ENCODE measurements at regions not wholly inside any gene's neighbourhood (a gene's known extent, or its start where the extent isn't known, plus 50 kb on each side); places are given as distances from the start of the nearest gene placed in this dataset.

DNA sequence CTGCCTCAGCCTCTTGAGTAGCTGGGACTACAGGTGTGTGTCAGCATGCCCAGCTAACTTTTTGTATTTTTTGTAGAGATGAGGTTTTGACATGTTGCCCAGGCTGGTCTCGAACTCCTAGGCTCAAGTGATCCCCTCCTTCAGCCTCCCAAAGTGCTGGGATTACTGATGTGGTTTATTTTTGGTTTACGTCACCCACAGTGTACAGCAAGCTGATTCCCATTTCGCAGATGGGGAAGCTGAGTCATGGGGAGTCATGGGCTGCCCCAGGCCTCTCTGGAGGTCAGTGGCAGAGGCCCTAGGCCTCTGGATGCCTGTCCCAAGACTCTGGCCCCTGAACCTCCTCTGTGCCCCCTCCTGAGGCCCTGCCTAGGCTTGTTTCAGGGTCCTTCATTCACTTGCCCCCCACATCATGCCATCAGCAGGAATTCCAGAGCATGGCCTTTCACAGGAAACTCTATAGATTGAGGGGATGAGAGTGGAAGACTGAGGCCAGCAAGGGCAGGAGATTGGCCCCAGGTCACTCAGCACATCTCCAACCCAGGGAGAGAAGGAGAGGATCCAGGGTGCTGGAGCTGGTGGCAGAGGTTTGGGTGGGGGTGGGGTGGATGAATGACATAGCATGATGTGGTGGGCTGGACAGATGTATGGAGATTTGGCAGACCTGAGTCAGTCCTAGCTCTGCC is 266.0 kb downstream of the PTPRU start:
- no peak for DNase-seq

DNA sequence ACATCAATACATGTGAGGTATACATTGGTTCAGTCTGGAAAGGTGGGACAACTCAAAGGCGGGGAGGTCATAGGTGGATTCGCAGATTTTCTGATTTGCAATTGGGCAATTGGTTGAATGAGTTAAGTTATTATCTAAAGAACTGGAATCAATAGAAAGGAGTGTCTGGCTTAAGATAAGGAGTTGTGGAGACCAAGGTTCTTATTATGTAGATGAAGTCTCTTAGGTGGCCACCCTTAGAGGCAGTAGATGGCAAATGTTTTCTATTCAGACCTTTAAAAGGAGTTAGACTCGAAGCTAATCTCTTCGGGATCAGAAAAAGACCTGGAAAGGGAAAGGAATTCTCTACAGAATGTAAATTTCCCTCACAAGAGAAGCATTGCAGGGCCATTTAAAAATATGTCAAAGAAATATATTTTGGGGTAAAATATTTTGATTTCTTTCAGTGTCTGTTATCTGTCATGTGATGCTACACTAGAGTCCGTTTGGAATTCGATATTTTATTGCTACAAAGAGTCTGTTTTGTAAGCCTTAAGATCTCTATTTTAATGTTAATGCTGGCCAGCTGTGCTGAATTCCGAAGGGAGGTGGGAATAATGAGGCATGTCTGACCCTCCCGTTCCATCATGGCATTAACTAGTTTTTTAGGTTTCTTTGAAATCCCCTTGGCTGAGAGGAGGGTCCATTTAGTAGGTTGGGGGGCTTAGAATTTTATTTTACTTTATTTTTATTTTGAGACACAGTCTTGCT is 265.1 kb downstream of the PTPRU start:
- no peak for DNase-seq

DNA sequence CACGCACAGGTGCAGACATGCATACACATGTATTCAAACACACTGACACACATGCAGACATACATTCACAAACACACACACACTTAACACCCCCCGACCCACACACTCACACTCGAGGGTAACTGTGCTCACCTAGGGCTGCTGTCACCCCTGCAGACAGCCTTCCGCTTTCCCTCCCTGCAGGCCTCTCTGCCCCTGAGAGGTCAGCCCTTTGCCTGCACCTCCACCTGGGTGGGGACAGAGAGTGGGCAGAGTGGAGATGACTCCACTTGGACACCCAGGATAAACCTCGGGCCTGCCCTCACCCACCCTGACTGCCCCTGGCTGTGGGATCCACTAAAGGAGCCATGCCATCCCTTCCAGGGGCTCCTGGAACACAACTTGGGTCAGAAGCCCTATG is 264.3 kb downstream of the PTPRU start:
- no peak for DNase-seq

DNA sequence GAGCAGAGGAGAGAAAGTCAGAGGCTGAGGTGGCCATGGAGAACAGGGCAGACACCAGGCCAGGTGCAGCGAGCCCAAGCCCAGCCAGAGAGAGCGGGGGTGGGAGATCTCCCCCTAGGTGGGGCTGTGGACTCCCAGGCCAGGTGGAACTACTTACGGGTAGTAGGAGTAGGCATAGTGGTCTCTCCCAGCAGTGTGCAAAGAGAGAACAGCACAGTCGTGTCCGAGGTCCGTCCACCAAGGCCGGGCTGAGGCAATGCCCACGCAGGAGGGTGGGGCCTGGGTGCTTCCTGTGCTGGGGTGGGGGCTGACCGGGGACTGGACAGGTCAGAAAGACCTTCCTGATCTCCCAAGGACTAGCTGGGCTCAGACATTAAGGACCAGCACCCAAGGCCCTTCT is 263.7 kb downstream of the PTPRU start:
- no peak for DNase-seq

DNA sequence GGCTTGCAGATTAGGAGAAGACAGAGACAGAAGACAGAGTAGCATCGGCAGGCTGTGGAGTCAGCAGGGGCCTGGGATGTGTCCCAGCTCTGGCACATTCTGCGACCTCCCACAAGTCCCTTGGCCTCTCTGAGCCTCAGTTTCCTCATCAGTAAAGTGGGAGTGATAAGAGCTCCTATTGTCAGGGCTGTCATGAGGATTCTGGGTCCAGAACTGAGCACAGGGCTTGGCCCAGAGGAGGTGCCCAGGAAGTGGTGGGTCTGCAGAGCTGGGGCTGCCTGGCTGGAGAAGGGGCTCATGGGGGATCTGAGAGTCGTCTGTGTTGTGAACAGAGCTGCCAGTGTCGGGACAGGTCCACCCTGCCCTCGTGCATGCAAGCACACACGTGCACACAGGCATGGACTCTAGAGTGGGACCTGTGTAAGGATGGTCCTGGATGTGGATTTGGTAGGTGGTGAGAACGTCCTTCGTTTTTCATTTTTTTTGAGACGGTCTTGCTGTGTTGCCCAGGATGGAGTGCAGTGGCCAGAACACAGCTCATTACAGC is 262.9 kb downstream of the PTPRU start:
- DNase-seq, result no peak

DNA sequence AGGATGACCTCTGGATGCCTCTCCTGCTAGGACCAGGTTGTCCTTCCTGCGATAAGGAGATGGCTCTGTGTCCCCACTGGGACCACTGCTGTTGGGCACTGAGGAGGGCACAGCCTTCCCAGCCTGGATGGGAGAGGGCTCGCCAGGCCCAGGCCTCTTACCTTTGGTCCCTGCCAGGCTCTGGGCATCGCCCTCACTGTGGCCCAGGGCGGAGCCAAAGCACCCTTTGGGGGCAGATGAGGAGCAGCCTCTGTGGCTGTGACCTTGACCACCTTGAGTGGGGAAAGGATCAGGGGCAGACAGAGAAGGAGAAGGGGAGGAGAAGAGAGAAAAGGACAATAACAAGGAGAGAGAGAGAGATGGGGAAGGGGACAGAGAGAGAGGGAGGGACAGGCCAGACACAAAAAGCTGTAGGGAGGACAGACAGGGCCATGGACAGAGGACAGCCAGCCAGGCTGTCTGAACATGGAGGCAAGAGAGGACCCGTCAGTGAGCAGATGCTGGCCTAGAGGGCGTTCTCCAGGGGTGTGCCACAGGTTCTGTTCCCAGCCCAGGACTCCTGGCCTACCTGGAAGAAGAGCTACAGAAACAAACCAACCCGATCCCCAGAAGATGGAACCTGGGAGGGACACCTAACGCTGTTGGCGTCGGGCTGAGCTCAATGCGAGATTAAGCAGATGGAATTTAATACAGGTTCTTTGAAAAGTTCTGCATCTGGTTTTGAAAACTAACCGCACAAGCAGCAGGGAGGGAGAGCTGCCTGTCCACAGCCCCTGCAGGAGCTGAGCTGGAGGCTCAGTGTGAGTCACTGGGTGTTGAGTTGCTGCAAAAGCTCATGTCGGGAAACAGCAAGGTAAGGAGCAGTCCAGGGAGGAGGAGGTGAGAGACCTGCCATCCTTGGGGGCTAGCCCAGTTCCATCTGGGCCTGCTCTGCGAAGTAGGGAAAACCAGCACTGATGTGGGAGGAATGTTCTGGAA is 262.1 kb downstream of the PTPRU start:
- no peak for DNase-seq

DNA sequence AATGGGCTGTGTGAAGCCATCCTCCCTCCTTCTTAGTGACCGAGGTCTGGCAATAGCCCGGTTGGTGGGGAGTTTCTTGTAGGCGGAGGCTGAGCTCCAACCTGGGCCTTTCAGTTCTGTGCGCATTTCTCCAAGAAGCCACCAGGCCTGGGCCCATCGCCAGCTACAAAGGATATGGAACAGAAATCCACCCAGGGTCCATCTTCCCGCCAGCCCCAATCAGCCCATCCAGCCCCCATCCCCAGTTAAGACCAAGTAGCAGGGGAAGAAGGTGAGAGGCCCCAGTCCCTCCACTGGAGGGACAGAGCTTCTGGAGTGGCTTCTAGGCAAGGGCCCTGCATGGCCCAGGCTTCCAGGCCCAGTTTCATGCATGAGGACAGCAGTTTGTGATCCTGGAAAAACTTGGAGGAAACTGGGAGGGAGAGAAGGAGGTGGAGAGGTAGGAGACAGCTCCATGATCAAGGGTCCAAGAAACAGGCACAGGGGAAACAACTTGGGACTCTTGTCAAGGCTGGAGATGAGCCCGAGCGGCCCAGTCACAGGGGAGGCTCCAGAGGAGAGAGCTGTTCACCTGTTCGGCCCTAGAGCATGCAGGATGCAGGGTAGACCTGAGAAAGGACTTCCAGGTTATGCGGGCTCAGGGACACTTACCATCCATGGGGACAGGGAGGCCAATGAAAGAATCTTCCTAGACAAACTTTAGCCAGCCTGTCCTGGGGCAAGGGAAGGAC is 261.2 kb downstream of the PTPRU start:
- no peak for DNase-seq

DNA sequence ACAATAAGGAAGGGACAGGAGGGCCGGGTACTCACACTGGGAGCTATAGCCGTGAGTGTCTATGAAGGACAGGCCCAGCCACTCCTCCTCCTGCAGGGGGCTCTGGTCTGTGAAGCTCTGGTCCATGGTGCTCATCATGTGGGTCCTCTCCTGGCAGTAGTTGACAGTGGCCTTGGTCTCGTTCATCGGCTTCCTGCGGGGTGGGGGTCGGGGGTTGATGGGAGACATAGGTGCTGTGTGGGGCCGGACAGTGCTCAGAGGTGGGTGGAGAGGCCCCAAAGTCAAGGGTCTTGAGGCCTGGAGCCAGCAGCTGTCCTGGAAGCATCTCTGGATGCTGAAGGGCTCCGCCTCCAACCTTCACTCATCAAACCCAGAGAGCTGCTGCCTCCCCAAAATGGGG is 260.4 kb downstream of the PTPRU start:
- DNase-seq, result no peak

DNA sequence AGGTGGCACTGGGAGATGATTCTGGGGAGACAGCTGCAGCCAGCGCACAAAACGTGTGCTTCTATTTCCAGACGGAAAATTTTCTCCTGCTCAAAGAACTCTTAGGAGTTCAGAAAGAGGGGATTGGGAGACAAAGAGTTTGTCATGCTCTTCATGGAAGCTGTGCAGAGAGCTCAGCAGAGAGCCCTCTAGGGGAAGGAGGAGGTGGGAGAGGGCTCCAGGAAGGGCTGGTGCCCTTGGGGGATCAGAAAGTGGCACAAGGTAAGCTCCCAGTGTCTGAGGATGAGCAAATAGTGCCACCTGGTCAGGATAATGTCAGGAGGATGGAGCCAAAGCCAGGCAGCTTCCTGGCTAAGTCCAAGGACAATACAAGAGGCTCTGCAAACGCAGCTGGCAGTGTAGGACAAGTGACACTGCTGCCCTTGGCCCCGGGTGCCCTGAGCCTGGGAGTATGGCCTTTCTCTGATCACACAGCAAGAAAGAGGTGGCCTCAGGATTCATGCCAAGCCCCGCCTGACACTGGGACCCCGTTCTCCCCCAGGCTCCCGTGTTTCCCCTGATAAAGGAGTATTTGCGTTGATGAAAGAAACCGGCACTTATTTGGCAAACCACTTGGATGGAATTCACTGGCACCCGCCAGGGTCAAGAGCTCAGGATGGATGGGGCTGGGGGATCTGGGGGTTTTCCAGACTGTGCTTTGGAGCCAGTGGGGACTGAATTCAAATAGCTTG is 254.0 kb downstream of the PTPRU start:
- no peak for DNase-seq

DNA sequence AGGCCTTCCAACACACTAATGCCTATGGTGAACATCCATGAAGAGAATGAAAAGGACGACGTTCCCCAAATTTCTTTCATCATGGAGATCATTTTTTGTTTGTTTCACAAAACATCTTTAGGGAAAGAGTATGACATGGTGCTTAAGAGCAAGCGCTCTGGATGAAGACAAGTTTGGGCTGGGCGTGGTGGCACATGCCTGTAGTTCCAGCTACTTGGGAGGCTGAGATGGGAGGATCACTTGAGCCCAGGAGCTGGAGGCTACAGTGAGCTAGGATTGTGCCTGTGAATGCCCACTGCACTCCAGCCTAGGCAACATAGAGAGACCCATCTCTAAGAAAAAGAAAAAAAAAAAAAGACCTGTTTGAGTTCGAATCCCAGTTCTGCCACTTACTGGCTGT is 253.1 kb downstream of the PTPRU start:
- no peak for DNase-seq

DNA sequence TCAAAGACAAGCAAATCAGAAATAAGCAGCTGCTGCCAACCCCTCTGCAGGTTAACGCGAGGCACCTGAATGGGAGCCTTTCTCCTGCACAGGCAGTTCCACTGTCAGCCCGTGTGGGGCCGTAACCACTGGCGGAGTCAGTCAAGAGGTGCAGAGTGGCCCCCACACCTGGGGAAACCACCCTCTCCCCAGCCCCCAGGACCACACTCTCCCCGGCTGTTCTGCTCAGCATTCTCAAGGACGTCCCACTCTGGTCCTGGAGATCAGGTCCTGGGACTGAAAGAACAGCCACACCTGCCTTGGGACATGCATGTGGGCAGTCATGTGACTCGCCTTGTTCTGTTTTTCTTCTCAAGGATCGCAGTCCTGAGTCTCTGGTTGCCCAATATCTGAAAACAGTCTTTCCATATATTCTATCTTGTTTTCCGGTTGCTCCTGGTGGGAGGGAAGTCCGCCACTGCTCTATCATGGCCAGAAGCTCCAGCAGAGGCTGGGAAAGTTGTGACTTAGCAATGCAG is 252.5 kb downstream of the PTPRU start:
- DNase-seq, result no peak

DNA sequence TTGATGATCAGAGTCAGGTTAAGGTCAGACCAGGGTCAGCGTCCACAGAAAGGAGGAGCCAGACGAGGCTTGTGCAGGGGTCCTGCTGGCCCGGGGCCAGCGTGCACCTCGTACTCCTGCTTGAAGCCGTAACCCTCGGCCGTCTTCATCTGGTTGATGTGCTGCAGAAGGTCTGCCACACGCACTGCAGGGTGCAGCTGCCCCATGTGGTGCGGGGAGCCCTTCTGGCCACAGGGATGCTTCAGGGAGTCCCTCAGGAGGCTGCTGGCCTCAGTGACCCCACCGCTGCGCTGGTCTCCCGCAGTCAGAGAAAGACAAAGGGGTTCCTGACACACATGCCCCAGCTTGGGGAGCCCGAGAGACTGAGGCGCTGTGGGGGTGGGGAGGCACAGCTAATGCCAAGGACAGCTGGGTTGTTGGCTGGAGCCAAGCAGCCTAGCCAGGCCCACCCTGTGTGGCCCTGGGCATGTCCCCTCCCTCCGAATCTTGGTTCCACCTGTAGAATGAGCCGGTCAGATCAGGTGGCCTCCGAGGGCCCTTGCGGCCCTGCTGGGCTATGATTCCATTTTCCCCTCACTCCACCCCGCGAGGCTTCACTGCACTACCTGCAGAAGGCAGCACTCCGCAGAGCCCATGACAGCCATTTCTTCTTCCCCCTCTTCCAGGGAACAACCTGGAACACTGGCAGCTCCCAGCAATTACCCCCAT is 251.9 kb downstream of the PTPRU start:
- no peak for DNase-seq

DNA sequence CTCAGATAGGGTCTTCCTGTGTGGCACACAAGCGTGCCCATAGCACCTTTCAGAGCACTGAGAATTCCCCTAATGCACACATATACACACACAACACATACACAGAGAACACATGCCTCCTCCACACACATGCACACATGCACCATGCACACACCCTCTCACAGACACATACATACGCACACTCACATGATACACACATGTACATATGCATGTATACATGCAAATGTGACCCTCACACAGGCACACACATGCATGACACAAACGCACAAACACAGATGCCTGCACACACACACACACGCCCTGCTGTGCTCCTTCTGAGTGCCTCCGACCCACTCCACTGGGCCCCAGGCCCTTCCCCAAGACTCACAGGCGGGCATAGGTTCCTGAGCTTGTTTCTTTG is 251.0 kb downstream of the PTPRU start:
- DNase-seq, result no peak

DNA sequence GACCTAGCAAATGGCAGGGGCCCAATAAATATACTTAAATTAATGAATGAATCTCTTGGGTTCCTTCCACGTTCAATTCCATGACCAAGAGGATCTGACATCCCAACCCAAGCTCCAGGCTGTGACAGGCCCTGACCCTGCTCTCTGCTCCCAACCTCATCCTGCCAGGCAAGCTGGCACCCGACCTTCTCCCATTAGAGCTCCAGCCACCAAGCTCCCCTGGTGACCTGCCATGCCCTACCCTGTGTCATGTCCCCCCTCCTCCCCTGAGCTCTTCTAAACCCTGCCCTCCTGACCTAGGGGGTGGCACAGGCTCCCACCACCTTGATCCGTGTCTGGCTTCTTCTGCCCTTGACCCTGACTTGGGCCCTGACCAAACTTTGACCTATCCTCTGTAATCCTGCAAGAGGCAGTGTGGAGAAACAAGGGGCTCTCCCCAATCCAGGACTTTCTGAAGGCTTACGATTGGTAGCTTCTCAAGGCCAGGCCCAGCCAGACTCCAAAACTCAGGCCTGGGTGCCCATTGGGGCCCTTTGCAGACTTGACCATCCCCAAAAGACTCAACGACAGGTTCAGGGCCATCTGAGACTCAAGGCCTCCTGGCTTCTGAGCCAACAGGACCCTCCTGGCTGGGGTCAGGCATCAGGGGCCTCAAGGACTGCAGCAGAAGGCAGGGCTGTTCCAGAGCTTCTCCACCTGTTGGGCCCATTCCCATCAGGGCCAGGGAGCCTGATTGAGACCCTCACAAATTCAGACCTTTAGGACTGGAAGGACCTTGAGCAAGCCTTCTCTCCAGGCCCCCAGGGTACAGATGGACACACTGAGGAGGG is 249.0 kb downstream of the PTPRU start:
- no peak for DNase-seq

DNA sequence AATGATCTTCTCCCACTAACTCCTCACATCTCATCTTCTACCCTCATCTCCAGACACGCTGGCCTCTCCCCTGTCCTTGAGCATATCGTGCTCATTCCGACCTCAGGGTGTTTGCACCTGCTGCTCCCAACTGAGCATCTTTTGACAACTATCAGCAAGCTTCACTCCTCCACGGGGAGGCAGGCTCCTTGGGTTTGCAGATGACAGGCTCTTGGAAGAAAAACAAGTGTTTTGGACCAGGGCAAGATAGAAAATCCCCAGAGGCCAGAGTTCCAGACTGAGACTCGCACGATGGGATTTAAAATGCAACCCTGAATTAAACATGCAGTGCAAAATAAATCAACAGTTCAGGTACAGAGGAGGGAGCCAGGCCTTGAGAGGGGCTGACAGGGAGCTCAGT is 246.7 kb downstream of the PTPRU start:
- DNase-seq, result no peak

DNA sequence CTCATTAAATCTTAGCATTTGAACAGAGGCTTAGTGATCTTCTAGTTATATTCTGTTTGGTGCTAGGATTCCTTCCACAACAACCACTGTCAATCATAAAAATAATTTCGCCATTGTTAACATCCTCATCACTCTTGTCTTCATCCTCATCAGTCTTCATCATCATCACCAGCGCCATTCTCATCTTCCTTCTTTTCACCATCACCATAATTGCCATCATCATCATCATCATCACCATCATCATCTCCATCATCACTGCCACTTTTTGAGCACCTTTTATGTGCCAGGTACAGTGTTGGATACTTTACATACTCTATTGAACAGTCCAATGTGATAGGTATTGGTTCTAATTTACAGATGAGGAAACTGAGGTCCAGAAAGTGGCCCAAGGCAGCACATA is 245.7 kb downstream of the PTPRU start:
- no peak for DNase-seq

DNA sequence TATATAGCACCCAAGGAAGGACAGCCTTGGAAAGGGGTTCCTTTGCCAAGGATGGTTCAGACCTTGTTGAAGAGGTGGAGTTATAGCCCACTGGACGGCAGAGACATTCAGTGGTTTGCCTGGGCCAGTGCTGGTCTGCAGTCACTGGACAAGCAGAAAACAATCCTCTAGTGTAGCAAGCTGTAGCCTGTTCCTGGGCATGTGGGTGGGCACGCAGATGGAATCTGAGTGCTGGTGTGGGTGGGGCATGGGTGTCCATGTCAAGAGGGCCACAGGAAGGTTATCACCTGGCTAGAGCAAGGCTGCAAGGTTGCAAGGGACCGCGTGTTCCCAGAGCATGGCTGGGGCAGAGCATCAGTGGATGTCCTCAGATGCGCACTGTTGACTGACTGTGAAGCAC is 244.7 kb downstream of the PTPRU start:
- no peak for DNase-seq

DNA sequence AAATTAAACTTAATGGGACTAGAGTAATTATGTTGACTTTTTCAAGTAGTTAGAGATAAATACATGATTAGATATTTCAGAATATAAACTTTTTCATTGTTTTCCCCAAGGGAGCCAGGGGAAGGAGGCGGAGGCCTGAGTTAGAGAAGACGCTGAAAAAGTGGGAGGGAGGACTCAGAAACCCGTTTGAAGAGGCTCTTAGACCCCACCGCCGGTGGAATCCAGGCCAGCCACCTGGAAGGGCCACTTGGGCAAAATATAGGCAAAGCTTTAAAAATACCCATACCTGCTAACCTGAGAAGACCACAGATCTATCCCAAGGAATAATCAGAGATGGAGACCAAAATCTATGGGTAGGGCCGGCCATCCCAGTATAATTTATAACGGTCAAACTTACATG is 242.6 kb downstream of the PTPRU start:
- DNase-seq, result no peak

DNA sequence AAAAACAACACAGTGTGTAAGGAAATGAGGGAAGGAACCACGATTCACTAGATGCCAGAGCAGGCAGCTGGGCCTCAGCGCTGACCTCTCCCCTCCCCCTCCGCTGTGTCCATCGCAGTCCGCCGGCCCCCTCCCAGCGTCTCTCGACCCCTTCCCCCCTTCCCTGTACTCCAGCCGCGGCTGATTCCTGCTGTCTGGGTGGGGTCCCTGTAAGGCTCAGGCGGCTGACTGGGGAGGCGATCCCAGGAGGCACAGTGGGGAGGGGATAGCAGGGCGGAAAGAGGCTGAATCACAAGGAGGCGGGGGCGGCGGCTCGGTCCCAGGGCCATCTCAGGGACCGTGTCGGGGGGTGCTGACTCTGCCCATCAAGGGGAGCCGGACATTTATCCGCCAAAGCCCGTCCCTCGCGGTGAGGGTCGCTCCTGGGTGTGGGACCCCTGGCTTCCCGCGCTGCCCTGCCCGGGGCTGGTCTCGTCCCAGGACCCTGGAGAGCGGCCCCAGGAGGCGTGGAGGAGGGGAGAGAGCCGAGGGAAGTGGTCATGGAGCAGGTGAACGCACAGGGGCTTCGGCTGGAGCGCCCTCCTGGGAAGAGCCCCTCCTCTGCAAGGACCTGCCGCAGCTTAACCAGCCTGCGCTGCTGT is 241.9 kb downstream of the PTPRU start:
- DNase-seq, result no peak

DNA sequence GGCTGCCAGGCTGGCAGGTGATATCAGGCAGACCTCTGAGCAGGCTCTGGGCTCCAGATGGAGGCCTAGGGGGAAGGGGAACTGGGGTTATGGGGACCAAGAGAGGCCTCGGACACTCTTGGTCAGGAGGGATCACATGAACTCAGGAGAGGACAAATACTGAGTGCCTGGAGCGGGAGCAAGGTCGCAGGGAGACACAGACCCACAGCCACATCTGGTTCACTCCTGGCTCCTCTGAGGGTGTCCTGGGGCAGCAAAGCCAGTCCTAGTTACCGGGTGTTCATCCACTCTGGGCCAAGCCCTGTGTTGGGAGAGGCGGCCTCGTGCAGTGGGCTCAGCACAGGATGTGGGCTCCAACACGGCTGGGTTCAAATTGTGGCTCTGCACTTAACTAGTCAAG is 239.0 kb downstream of the PTPRU start:
- no peak for DNase-seq

Data from activated T-cell treated with anti-CD3 and anti-CD28 coated beads, Interleukin-2, amount 50 U/mL, for 48 hours (primary cell).